DOHH2 (cell line): ENCODE measurements at regions not wholly inside any gene's neighbourhood (a gene's known extent, or its start where the extent isn't known, plus 50 kb on each side); places are given as distances from the start of the nearest gene placed in this dataset.

ENCODE experiments used
- EZH2phosphoT487 ChIP-seq: fragments of 200-600 bp; sonication (generic); IDR thresholded peaks from 2 replicates; pipeline ENCODE4 v1.6.1; 2017; ENCODE audit warnings: borderline replicate concordance, mild to moderate bottlenecking, antibody characterized with exemption, low read length, moderate library complexity, mixed read lengths
- TF ChIP-seq, protein P1 (sequence below): fragments of 200-600 bp; sonication (generic); IDR thresholded peaks from one replicate; pipeline ENCODE4 v1.5.1; 2014; ENCODE audit warnings: antibody characterized with exemption, mild to moderate bottlenecking, low read depth, low read length; ENCODE audit not compliant: poor library complexity, severe bottlenecking

- TF ChIP-seq, protein P1, sequence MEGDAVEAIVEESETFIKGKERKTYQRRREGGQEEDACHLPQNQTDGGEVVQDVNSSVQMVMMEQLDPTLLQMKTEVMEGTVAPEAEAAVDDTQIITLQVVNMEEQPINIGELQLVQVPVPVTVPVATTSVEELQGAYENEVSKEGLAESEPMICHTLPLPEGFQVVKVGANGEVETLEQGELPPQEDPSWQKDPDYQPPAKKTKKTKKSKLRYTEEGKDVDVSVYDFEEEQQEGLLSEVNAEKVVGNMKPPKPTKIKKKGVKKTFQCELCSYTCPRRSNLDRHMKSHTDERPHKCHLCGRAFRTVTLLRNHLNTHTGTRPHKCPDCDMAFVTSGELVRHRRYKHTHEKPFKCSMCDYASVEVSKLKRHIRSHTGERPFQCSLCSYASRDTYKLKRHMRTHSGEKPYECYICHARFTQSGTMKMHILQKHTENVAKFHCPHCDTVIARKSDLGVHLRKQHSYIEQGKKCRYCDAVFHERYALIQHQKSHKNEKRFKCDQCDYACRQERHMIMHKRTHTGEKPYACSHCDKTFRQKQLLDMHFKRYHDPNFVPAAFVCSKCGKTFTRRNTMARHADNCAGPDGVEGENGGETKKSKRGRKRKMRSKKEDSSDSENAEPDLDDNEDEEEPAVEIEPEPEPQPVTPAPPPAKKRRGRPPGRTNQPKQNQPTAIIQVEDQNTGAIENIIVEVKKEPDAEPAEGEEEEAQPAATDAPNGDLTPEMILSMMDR = no peak
- TF ChIP-seq EZH2phosphoT487 = no peak
Measured at GRCh38 chr13:22014469-22014868, 343.6 kb downstream of the FGF9 start.
